ENCODE measurements at regions not wholly inside any gene's neighbourhood (a gene's known extent, or its start where the extent isn't known, plus 50 kb on each side); places are given as distances from the start of the nearest gene placed in this dataset.

DNA sequence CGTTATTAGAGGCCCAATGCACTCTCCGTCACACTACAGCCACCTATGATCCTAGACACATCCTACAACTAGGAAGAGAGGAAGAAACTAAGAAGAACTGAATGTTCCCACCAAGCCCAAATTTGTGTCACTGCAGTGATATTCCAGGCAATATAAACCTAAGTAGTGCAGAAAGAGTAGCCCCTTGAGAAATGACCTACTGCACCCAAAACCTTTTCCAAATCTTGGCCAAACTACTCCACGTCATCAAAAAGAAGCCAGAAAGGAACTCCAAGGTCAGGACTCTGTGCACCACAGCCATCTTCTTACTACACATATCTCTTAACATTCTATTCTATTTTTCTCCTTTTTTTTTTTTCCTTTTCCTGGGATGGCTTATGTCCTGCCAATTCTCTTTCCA lies 60.2 kb downstream of the ADAMTS1 start:
- no peak for DNase-seq (ENCODE audit: low read depth, low spot score)
- TF ChIP-seq ZNF274 (IDR thresholded peaks at IDR 0.05; ENCODE audit: low read depth, low read length) (no peak), YY1 (IDR thresholded peaks at IDR 0.05; ENCODE audit: insufficient read depth, insufficient read length) (no peak), SUZ12 (IDR thresholded peaks at IDR 0.05; ENCODE audit: extremely low read depth, insufficient read depth, insufficient read length) (no peak)
- Histone ChIP-seq H3K9me3 (ENCODE audit: insufficient read depth, low read length) (no peaks in the 10 kb centered on the region), H3K27me3 (ENCODE audit: insufficient read depth, insufficient read length) (no peaks in the 10 kb centered on the region), H3K9ac (ENCODE audit: insufficient read length, low read depth) (no peak overlapping the region), H3K4me3 (ENCODE audit: insufficient read length, low read depth) (no peak overlapping the region), H3K36me3 (ENCODE audit: insufficient read depth, insufficient read length, low read length) (no peaks in the 10 kb centered on the region), H3K4me1 (ENCODE audit: insufficient read depth, insufficient read length) (no peaks in the 10 kb centered on the region)

DNA sequence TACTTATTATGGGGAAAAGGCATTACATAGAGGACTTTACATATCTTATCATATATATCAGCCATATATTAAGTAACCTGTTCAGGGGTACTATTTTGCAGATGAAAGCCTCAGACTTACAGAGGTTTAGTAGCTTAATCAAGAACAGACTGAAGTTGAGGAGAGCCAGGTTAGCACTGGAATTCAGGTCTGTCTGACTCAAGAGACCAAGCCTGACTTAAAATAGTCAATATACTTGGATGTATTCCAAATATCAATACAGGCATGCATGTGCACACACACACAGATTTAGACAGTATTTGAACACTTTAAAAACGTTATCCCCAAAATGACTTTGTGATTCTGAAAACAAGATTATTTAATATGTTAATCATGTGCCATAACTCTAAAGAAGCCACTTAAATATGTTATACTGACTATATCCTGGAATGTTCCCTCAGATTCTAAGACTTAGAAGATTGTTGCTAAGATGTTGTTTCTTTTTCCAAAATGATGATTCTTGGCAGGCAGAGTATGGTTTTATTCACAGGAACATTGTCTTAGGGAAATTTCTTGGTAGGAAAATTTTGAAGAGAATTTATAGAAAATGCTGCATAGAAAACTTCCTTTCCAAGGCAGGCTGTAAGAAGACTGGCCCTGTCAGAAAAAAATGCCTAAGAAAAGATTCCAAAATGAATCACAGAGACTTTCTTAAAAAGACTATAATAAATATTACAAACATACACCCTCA lies 61.6 kb downstream of the ADAMTS1 start:
- Histone ChIP-seq H3K36me3 (ENCODE audit: insufficient read depth, insufficient read length, low read length) (no peaks in the 10 kb centered on the region), H3K4me1 (ENCODE audit: insufficient read depth, insufficient read length) (no peaks in the 10 kb centered on the region), H3K9ac (ENCODE audit: insufficient read length, low read depth) (no peak overlapping the region), H3K27me3 (ENCODE audit: insufficient read depth, insufficient read length) (no peaks in the 10 kb centered on the region), H3K4me3 (ENCODE audit: insufficient read length, low read depth) (no peak overlapping the region), H3K9me3 (ENCODE audit: insufficient read depth, low read length) (no peaks in the 10 kb centered on the region)
- TF ChIP-seq SUZ12 (IDR thresholded peaks at IDR 0.05; ENCODE audit: extremely low read depth, insufficient read depth, insufficient read length): no peak
- TF ChIP-seq ZNF274 (IDR thresholded peaks at IDR 0.05; ENCODE audit: low read depth, low read length): no peak
- TF ChIP-seq YY1 (IDR thresholded peaks at IDR 0.05; ENCODE audit: insufficient read depth, insufficient read length): no peak
- DNase-seq (ENCODE audit: low read depth, low spot score): no peak

DNA sequence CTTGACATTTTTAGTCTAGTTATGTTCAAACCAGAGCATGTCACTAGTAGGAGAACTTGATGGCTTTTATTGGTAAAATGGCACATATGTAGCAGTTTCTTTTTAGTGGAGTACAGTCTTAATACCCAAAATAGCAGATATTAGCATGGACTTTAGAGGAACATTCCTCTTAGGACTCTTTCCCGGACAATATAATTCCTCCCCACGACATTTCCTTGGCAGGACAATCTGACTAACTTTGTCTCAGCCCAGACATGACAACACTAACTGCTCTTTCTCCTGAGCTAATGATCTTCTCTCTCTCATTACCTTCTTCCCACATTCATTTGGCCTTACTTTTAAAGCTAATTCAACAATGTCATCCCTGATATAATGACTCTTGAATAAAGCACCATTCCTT lies 62.5 kb downstream of the ADAMTS1 start:
- no peaks in the 10 kb centered on the region for H3K36me3 ChIP-seq (ENCODE audit: insufficient read depth, insufficient read length, low read length)
- no peaks in the 10 kb centered on the region for H3K9me3 ChIP-seq (ENCODE audit: insufficient read depth, low read length)
- H3K27me3 ChIP-seq (ENCODE audit: insufficient read depth, insufficient read length): no peaks in the 10 kb centered on the region
- H3K4me1 ChIP-seq (ENCODE audit: insufficient read depth, insufficient read length): no peaks in the 10 kb centered on the region
- TF ChIP-seq YY1 (IDR thresholded peaks at IDR 0.05; ENCODE audit: insufficient read depth, insufficient read length): no peak
- TF ChIP-seq SUZ12 (IDR thresholded peaks at IDR 0.05; ENCODE audit: extremely low read depth, insufficient read depth, insufficient read length): no peak
- no peak for TF ChIP-seq ZNF274 (IDR thresholded peaks at IDR 0.05; ENCODE audit: low read depth, low read length)
- no peak overlapping the region for H3K4me3 ChIP-seq (ENCODE audit: insufficient read length, low read depth)
- H3K9ac ChIP-seq (ENCODE audit: insufficient read length, low read depth): no peak overlapping the region
- DNase-seq (ENCODE audit: low read depth, low spot score): no peak

DNA sequence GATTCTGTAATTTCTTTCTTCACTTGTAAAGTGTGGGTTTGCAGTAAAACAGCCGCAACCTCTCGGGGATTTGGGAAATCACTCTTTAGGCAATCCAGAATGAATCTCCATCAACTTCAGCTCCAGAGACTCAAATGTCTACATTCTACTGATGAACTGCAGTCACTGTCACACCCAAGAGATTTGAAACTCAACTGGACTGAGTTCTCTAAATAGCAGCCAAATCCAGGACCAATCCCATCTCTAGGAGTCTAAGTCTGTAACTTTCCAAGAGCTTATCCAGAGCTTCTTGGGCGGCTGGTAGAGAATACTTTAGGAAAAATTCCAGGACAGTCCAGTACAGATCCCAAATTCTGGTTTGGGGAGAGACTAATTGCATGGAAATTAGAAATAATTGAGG lies 62.9 kb downstream of the ADAMTS1 start:
- no peak overlapping the region for H3K4me3 ChIP-seq (ENCODE audit: insufficient read length, low read depth)

DNA sequence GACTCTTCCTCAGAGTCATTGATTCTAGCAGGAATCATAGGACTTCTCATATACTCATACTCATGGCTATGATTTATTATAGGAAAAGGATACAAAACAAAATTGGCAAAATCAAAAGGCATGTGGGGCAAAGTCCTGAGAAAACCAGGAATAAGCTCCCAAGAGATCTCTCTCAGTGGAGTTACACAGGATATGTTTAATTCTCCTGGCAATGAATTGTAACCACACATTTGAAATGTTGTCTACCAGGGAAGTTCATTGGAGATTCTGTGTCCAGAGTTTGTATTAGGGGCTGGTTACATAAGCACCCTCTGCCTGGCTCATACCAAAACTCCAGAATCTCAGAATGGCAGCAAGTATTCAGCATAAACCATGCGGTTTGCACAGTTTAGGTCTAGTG lies 63.9 kb downstream of the ADAMTS1 start:
- H3K4me3 ChIP-seq (ENCODE audit: insufficient read length, low read depth): no peak overlapping the region
- H3K36me3 ChIP-seq (ENCODE audit: insufficient read depth, insufficient read length, low read length): no peaks in the 10 kb centered on the region
- no peak for DNase-seq (ENCODE audit: low read depth, low spot score)
- H3K9me3 ChIP-seq (ENCODE audit: insufficient read depth, low read length): no peaks in the 10 kb centered on the region
- no peak overlapping the region for H3K9ac ChIP-seq (ENCODE audit: insufficient read length, low read depth)
- H3K4me1 ChIP-seq (ENCODE audit: insufficient read depth, insufficient read length): no peaks in the 10 kb centered on the region
- no peak for TF ChIP-seq YY1 (IDR thresholded peaks at IDR 0.05; ENCODE audit: insufficient read depth, insufficient read length)
- TF ChIP-seq ZNF274 (IDR thresholded peaks at IDR 0.05; ENCODE audit: low read depth, low read length): no peak
- no peak for TF ChIP-seq SUZ12 (IDR thresholded peaks at IDR 0.05; ENCODE audit: extremely low read depth, insufficient read depth, insufficient read length)
- no peaks in the 10 kb centered on the region for H3K27me3 ChIP-seq (ENCODE audit: insufficient read depth, insufficient read length)

More for the DNA sequence above, 62.9 kb downstream of the ADAMTS1 start:
- DNase-seq (ENCODE audit: low read depth, low spot score): no peak
- Histone ChIP-seq H3K27me3 (ENCODE audit: insufficient read depth, insufficient read length) (no peaks in the 10 kb centered on the region), H3K9ac (ENCODE audit: insufficient read length, low read depth) (no peak overlapping the region), H3K4me1 (ENCODE audit: insufficient read depth, insufficient read length) (no peaks in the 10 kb centered on the region), H3K9me3 (ENCODE audit: insufficient read depth, low read length) (no peaks in the 10 kb centered on the region), H3K36me3 (ENCODE audit: insufficient read depth, insufficient read length, low read length) (no peaks in the 10 kb centered on the region)
- TF ChIP-seq ZNF274 (IDR thresholded peaks at IDR 0.05; ENCODE audit: low read depth, low read length) (no peak), SUZ12 (IDR thresholded peaks at IDR 0.05; ENCODE audit: extremely low read depth, insufficient read depth, insufficient read length) (no peak), YY1 (IDR thresholded peaks at IDR 0.05; ENCODE audit: insufficient read depth, insufficient read length) (no peak)

DNA sequence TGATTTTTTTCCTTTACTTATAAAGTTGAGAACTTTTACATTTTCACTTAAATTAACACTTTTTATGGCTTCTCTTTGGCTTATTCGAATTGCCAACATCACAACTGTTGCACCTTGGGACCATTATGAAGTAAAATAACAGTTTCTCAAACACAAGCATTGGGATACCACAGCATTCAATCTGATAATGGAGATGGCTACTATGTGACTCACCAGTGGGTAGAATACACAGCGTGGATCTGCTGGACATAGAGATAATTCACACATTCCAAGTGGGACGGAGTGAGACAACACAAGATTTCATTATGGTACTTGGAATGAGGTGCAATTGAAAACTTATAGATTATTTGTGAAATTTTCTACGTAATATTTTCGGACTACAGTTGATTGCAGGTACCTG lies 68.0 kb downstream of the ADAMTS1 start:
- H3K4me1 ChIP-seq (ENCODE audit: insufficient read depth, insufficient read length): no peaks in the 10 kb centered on the region
- DNase-seq (ENCODE audit: low read depth, low spot score): no peak
- no peaks in the 10 kb centered on the region for H3K27me3 ChIP-seq (ENCODE audit: insufficient read depth, insufficient read length)
- TF ChIP-seq ZNF274 (IDR thresholded peaks at IDR 0.05; ENCODE audit: low read depth, low read length) (no peak), SUZ12 (IDR thresholded peaks at IDR 0.05; ENCODE audit: extremely low read depth, insufficient read depth, insufficient read length) (no peak), YY1 (IDR thresholded peaks at IDR 0.05; ENCODE audit: insufficient read depth, insufficient read length) (no peak)
- no peak overlapping the region for H3K9ac ChIP-seq (ENCODE audit: insufficient read length, low read depth)
- H3K9me3 ChIP-seq (ENCODE audit: insufficient read depth, low read length): no peaks in the 10 kb centered on the region
- no peak overlapping the region for H3K4me3 ChIP-seq (ENCODE audit: insufficient read length, low read depth)
- H3K36me3 ChIP-seq (ENCODE audit: insufficient read depth, insufficient read length, low read length): no peaks in the 10 kb centered on the region

DNA sequence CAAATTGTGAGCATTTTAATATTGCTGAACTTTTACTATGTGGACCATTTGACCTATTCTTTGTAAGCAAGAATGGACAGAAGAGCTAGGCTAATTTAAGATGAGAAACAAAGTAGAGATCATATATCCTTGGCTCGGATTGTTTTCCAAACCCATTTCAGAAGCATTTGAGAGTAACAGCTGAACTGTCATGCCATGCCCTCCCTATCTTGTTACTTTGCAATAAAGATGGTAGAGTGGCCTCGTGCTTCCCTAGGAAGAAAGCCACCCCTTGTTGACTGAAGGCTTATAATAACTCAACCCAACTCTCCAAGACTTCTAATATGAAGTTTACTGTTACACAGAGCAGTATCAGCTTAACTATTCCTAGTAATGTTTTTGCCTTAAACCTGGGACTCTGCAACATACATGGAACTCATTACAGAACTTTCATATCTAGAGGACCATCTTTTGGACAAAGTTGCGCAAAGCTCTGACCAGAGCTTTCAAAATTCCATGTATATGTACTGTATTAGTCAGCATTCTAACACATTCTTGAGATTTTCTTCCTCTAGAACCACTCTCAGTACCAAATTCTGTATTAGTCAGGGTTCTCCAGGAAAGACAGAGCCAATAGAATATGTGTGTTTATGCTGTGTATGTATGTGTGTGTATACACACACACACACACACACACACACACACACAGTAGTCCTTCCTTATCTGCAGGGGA lies 68.7 kb downstream of the ADAMTS1 start:
- DNase-seq (ENCODE audit: low read depth, low spot score): no peak

More for the DNA sequence above, 68.7 kb downstream of the ADAMTS1 start:
- Histone ChIP-seq H3K27me3 (ENCODE audit: insufficient read depth, insufficient read length) (no peaks in the 10 kb centered on the region), H3K36me3 (ENCODE audit: insufficient read depth, insufficient read length, low read length) (no peaks in the 10 kb centered on the region), H3K9ac (ENCODE audit: insufficient read length, low read depth) (no peak overlapping the region), H3K4me1 (ENCODE audit: insufficient read depth, insufficient read length) (no peaks in the 10 kb centered on the region), H3K4me3 (ENCODE audit: insufficient read length, low read depth) (no peak overlapping the region), H3K9me3 (ENCODE audit: insufficient read depth, low read length) (no peaks in the 10 kb centered on the region)
- TF ChIP-seq SUZ12 (IDR thresholded peaks at IDR 0.05; ENCODE audit: extremely low read depth, insufficient read depth, insufficient read length) (no peak), YY1 (IDR thresholded peaks at IDR 0.05; ENCODE audit: insufficient read depth, insufficient read length) (no peak), ZNF274 (IDR thresholded peaks at IDR 0.05; ENCODE audit: low read depth, low read length) (no peak)

Data from NT2/D1 (cell line).